NCI-H2029 treated with DMSO at 0.1 percent for 48 hours (cell line): ENCODE measurements at regions not wholly inside any gene's neighbourhood (a gene's known extent, or its start where the extent isn't known, plus 50 kb on each side); places are given as distances from the start of the nearest gene placed in this dataset.
"Not testable (repeated sequence)": the region's sequence is repeated elsewhere in the genome, so short reads cannot be mapped to it uniquely, and the experiment has no call there.

Experiments used
- DNase-seq: peaks from one replicate; lab custom pipeline; 2025; lab: John Stamatoyannopoulos, UW

DNA sequence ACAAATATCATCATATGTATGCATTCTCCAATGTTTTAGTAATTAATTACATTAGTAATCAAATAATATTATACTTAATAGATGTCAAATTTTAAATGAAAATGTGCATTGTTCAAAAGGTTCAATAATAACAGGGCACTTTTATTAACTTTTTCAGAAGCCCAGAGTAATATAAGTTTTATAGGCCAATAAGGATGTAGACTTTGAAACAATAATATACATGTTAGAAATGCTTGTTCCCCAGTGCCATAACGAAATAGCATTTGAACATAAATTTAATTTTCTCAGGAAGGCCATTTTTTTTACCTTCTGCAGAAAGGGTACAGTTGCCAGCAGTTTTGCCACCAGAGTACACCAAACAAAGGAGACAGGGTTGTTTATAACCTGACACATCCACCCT lies 1133.9 kb upstream of the LRRTM3 start:
- DNase-seq: no peak

GRCh38 chr10:65793738-65794425 lies 1132.0 kb upstream of the LRRTM3 start:
- DNase-seq: no peak

- DNase-seq: not testable (repeated sequence)
Observed at GRCh38 chr10:65794861-65795260, 1131.0 kb upstream of the LRRTM3 start.

DNA sequence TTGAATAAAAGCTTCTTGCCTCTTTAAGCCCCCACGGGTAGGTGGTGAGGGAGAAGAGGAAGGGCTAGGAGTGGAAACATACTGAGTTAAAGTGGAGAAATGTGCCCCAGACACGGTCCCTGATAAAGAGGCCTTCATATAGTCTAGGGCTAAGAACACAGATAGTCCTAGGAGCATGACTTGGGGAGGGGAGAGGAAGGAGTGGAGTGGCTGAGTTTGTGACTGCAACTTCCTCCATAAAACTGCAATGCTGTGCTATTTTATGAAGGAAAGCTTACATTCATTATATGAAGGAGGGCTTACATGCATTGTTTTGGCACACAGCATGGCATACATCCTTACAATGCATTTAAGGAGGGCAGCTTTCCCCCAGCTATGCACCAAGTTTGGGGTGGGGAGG lies 1129.4 kb upstream of the LRRTM3 start:
- DNase-seq: no peak

DNA sequence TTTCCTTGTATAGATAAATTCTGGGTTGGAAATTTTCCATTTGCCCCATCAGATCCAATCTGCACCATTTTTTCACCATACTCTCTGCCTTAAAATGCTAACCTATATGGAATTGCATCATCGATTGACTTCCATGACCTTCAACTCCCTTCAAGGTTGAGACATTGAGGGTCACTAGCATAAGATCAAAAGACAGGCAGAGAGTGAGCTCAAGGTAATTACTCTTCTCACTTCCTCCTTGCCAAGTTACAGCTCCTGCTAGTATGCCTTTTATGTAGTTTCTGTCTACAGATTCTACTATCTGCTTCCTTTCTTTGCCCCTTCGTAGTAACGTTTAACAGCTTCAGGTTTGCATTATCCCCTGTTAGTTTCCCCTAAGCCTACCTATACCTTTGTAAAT lies 1127.7 kb upstream of the LRRTM3 start:
- no peak for DNase-seq

GRCh38 chr10:65802391-65802790 lies 1123.4 kb upstream of the LRRTM3 start:
- no peak for DNase-seq

DNA sequence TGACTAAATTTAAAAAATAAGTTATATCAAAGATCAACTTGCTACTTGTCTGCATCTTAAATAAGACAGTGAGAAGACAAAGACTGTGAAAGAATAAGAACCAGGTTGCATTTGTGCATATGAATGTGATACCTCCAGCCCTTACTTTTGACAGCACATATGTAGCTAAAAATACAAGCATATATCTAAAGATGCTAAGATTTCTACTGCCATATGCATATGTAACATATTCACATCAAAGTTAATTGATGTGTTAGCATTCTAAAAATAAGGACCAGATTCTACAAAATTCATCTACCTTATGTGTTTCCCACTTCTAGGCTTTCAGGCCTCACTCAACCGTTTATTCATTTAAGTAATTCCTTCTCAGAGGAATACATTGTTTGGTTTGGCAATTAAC lies 1120.3 kb upstream of the LRRTM3 start:
- no peak for DNase-seq

DNA sequence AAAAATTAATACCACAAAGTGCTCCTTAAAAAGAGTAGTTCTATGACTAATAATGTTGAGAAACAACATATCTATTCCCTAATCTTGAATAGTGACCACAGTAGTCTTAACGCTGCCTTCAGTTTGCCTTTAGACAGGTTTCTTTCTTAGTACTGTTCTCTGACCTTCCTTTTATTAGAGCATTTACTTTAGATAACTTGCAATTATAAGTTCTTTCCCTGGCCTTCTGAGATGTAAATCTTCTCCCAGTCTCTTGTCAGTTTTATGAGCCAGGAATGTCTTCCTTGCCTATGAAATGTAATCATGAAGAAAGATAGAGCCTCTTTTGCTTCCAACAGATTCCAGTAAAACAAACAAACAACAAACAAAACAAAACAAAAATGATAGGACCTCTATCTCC lies 1119.8 kb upstream of the LRRTM3 start:
- no peak for DNase-seq

GRCh38 chr10:65808687-65809333 lies 1117.0 kb upstream of the LRRTM3 start:
- DNase-seq: no peak

- no peak for DNase-seq
Observed at GRCh38 chr10:65811931-65812525, 1113.8 kb upstream of the LRRTM3 start.

DNA sequence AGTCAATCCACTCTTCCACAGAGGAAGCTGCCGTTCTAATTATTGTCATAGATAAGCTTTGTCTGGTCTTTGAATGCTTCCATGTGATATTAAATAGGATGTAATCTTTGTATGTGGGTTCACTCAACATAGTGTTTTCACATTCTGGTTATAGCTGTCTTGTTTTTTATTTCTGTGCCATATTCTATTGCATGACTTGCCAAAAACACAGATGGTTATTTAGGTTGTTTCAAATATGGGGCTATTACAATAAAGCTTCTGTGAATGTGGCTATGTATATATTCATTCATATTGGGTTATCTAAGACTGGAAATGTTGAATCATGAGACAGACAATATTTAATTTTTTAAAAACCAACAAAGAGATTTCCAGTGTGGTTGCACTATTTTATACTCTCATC lies 1109.3 kb upstream of the LRRTM3 start:
- DNase-seq: no peak

- DNase-seq: no peak
Observed at GRCh38 chr10:65818990-65819389, 1106.8 kb upstream of the LRRTM3 start.

GRCh38 chr10:65827359-65827758 lies 1098.5 kb upstream of the LRRTM3 start:
- no peak for DNase-seq

DNA sequence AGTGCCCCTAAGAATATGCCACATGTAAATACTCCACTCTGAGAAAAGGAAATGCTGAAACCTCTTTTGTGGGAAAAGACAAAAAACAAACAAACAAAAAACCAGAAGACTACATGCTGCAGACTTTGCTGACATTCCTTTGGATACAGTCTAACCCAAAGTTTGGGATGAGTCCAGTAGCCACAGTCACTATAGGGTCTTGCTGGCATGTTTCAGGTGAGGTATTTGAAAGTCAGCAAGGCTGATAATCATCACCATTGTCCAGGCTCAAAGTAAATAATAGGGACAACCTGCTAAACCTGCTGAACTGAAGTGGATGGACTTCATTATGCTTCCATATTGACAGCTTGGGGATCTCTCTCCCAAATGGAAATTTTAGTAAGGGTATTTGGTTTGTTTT lies 1087.0 kb upstream of the LRRTM3 start:
- no peak for DNase-seq

- DNase-seq: no peak
Observed at GRCh38 chr10:65843203-65843602, 1082.6 kb upstream of the LRRTM3 start.

GRCh38 chr10:65845916-65846315 lies 1079.9 kb upstream of the LRRTM3 start:
- DNase-seq: no peak

DNA sequence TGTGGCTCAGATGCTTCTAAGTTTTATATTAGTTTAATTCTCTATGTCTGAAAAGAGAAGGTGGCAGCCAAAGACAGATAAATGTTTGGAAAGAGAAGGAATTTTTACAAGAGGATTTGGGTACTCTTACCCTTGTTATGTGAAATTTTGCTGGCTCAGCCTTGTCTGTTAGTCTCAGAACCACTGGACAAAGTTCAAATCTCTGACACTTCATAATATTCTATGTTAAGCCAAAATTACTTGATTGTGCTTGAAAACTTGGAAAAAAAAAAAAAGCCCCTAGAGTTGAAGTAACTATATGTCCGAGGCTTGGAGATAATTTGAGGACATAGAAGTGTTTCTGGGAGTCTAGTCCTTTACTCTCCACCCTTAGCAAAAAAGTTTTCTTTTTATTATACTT lies 1079.3 kb upstream of the LRRTM3 start:
- DNase-seq: no peak

- DNase-seq: no peak
Observed at GRCh38 chr10:65846949-65847348, 1078.9 kb upstream of the LRRTM3 start.

- DNase-seq: no peak
Observed at GRCh38 chr10:65847436-65848230, 1078.2 kb upstream of the LRRTM3 start.

- DNase-seq: no peak
Observed at GRCh38 chr10:65858841-65859240, 1067.0 kb upstream of the LRRTM3 start.

GRCh38 chr10:65861249-65861648 lies 1064.6 kb upstream of the LRRTM3 start:
- no peak for DNase-seq
